ENCODE measurements at regions not wholly inside any gene's neighbourhood (a gene's known extent, or its start where the extent isn't known, plus 50 kb on each side); places are given as distances from the start of the nearest gene placed in this dataset.

DNA sequence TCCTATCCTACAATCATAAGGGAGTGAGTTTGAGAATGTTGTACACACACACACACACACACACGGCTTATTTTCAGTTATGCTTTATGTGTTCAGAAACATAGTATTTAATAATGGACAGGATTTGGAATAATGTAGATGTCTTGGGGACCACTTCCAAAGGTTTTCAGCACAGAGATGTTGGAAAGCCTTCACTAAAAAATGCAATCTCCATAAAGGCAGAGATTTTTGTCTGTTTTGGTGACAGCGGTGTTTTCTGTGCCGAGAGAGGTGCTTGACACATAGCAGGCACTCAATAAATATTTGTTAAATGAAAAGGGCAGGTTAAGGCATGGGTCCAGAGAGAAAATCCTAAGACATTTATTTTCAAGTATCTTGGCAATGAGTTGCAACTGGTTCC is 428.2 kb upstream of the RGMA start:
- DNase-seq: no peak

DNA sequence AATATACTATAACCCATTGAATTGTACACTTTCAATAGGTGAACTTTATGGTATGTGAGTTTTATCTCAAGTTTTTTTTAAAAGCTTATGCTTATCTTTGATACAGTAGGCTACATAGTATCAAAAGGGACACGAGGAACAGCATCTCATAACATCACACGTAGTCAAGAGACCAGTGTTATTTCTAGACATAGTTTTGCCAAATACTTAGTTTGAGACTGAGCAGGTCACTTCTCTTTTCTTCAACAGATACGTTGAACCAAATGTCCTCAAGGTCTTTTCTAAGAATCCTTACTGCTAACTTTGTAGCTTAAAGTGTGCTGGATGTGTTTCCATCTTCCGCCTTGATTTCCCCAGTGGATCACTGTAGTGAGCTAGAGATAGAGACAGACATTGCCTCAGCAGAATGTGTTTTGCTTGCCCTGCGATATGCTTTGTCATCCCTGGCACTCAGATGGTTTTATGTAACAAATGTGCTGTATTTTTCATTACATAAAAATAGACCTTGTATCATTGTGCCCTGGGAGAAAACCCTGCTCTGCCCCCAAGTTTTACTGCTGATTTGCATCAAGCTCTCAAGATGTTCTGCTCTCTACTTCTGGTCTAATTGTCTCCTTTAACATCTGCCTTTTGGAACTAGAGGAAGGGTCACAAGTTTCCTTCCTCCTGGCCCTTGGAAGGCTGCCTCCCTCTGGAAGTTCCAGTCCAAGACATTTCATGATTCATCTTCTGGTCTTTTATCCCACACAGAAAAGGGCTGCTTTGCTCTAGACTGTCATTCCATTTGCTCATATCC is 426.4 kb upstream of the RGMA start:
- DNase-seq: no peak

DNA sequence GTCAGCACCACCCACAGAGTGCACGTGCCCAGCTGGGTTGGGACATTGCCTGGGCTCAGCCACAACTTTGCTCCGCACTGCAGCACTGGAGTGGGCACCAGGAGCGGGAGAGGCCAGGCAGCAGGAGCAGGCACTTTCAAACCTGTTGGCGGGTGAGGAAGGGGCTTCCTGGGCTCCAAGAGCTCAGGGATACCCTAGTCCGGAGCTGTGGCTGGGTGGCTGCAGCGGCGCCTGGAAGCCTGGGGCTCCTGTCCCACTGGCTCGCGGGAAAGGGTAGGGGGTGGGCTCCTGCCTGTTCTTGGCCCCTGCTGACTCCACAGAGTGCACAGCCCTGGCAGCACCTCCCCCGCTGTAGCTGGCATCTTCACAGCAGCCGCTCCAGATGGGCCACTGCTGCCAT is 417.6 kb upstream of the RGMA start:
- no peak for DNase-seq

DNA sequence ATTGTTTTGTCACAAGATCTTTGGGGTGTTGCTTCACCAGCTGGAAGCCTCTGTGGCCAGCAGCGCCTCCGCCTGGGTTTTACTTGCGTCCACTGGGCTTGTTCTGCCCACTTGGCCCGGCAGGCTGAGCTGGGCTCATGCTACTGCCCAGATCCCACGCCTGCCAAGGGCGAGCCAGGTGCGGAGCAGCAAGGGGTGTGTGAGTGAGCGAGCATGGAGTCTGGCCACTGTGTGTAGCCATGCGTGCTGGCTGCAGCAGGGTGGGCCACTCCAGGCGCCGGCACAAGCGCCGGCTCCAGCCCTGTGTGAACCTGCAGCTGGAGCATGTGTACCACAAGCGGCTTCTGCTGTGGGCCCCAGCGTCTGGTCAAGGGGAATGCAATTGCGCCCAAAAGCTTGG is 416.5 kb upstream of the RGMA start:
- DNase-seq: no peak

DNA sequence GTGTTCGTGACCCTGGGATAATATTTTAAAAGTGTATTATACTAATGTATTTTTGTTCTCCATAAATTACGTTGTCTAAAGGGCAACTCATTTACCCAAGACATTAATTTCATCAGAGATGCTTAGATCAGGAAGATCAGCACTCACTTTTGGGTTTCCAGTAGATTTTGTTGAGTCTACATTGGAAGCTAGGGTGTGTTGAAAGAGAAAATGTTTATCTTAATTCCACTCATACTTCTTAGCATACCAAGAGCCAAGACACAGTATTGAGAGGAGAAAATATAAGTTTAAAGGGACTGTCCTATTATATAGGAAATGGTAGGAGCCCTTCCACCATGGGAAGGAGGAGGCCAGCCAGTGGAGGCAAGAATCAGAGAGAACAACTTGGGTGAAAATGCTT is 412.9 kb upstream of the RGMA start:
- DNase-seq: no peak

DNA sequence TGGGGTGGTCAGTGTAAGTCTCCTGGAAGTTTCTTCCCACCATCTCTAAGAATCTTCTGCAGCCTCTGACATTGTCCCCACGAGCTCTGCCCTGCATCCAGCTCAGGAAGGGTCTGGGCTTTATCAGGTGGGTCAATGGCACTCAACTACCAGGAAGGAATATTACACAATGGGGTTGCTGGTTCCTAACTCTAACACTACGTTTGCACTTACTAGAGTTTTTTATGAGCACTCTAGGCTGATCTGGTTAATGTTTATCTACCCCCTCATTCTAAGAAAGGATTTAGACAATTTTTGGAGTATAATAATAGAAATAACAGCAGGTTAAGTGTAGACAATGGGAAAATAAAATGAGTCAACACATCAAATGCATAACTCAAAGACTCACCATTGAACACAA is 411.1 kb upstream of the RGMA start:
- no peak for DNase-seq

DNA sequence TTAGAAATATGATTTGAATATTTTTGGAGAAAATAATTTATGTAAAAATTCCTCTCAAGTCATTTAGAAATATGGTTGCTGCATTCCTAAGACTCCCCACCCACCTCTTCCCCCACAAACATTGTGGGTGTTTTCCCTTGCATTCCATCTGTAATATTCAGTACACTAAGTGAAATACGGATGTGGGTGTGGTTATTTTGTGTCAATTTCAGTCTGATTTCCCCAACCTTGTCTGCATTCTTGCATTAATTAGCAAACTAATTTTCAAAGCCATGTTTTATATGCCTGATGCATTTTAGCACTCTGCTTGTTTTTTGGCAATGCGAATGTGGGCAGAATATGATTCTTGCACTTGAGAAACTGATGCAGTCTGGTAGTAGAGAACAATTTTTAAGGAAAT is 408.3 kb upstream of the RGMA start:
- DNase-seq: no peak

DNA sequence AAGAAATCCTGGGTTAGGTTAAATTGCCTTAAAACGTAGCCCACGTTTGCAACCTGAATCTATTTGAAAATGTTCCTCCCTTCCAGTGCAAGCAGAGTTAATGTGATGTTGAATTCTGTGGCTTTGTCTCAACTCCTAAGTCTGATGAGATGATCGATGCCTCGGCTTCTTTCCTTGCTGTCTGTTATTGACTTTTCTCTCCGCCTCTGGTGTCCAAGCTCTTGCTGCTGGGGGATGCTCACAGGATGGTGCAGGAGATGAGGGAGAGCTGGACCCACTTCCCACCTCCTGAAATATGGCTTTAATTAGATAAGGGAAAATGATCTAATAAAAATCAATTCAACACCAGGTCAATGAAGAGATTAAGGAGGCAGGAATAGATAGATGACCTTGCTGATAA is 407.9 kb upstream of the RGMA start:
- no peak for DNase-seq

DNA sequence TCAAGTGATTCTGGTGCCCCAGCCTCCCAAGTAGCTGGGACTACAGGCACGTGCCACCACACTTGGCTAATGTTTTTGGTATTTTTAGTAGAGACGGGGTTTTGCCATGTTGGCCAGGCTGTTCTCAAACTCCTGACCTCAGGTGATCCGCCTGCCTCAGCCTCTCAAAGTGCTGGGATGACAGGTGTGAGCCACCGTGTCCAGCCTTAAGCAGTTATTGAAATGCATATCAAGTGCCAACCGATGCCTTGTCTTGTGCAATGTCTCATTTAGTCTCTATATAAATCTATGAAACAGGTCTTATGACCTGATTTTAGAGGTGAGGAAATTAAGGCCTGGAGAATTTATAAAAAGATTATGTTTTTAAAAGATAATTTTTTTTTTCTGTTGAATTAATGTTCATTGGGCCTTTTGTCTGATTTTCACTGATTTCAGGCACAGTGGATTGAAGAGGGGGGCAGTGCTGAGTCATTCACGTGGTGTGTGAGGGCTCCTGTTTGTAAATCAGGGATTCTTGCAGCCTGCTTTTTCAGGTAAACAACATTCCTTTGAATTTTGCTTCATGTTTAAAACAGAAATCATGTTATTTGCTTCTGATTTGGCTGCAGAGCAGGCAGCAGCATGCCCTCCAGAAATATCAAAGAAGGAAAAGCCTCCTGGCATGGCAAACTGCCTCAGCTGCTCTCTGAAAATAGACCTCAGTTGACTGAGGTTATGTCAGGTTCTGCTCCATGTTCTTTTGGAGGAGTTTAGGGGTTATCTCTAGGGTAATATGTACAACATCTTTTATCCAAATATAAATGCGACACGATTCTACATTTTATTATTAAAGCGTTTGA is 407.0 kb upstream of the RGMA start:
- no peak for DNase-seq

DNA sequence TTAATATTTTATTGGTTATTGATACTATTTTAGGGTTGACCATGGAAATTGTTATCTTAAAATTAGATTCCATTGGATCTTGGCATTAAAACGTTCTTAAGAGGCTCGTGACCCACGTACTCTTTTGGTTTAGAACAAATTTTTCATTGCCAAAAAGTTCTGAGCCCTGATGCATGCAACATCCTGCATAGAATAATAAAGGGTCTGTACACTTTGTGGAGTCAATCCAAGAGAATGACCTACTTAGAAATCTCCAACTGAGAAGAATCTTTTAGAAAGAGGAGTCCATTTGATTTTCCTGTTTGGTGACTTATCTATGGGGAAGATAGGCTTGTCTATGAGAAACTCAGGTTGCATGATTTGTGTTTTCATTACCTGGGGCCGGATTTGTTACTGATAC is 404.2 kb upstream of the RGMA start:
- no peak for DNase-seq

DNA sequence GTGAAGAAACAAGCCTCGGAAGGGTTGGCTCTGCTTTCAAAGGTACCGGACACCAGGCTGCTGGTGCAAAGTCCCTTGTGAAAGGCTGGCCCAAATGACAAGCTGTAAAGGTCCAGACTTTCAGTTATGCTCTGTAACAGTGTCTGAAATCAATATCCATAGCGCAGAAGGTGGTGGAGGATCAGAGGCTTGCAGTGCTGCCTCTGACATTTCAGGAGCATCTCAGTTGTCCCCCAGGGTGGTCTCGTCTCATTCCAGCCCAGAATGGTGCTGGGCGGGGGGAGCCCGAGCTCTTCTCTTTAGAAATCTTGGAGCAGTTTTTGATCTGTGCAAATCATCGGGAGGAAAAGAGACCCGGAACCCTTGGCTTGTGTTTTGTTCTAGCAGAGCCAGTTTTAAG is 402.3 kb upstream of the RGMA start:
- no peak for DNase-seq

DNA sequence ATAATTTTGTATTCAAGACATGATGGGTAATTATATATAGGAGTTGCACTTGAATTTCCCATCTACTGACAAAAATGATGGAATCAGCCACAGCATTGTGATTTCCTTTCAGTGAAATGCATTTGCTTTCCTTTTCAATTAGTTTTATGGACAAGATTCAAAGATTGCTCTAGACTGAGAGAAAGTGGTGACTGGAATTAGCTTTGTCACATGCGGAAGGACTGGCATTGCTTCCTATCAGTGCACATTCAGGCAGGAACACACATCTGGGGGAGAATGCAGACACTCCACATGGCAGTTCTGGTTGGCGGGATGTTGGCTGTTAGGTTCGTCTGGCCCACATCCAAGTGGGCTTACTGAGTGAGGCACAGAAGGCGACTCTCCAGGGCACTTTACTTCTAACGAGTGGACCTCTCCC is 399.3 kb upstream of the RGMA start:
- DNase-seq: no peak

DNA sequence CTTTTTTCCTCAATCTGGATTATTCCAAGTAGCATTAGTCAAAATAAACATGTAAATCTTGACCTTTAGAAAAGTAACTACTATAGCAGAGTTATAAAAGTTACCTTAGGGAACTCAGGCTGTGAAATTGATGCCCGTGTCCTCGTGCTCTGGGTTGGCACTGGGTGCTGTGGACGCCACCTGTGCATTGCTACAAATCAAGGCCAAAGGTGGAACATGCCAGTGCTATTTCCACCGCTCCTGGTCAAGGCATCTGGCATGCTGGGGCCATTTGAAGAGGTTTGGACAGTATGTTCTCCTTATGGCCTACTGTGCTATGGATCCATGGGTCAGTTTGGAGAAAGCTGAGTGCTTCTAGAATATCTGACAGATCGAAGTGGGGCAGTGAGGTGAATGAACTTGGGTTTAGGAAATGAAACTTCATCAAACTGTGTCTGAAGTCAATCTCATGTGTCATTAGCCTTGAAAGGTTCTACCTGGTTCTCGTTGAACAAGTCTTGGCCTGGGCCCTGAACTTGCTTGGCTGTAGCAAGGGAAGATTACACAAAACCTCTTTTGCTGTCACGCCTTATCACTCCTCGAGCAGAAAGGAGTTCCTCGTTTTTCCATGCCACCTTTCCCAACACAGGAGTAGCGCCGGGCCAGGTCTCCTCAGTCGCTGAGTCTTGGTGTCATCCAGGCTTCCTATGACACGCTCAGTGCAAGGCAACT is 397.6 kb upstream of the RGMA start:
- DNase-seq: no peak

DNA sequence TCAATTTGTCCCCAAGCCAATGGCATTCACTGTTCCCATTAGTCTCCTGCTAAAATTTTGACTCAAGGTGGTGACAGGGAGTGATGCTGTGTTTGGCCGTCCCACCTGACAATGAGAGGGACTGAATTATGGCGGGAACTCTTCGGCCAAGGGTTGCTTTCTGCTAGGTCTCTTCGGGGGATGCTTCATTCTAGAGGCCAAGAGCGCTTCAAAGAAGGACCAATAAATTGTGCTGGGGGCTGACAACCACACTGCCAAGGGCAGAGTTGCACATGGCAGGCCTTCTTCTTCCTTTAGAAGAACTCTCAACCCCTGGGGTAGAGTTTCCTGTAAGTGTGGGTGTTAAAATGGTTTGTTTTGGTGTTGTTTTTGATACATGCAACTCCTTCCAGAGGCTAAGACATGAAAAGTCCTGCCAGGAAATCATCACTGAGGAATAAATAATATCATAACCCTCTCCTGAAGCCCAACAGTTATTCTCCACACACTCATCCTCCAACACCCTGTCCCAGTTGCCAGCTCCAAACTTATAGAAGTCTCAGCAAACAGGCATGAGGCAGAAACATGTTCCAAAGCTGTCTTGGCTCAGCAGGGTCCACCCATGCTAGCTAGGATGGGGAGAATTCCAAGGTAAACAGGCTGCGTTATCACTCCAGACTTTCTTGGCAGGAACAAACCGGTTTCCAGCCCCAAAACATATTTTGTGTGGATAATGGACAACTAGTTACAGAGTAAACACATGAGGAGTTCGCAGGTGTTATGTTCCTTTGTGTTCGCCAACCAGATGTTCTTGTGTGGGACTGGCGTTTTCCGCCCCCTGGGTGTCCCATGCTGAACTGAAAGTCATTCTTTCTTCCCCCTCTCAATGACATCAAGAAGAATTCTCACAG is 396.7 kb upstream of the RGMA start:
- DNase-seq: no peak

DNA sequence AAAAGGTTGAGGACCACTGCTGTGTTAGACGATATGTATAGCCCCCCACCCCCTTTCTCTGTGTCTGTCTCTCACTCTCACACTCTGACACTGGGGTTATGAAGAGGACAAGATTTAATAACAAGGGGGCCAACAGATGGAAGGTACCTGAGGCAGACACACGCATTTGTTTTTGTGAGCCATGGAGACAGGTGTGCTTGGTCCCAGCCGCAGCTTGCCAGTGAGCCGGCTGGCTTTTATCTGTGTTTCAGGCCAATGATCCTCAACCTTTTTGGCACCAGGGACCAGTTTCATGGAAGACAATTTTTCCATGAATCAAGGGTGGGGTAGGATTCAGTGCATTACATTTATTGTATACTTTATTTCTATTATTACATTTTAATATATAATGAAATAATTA is 394.9 kb upstream of the RGMA start:
- DNase-seq: no peak

DNA sequence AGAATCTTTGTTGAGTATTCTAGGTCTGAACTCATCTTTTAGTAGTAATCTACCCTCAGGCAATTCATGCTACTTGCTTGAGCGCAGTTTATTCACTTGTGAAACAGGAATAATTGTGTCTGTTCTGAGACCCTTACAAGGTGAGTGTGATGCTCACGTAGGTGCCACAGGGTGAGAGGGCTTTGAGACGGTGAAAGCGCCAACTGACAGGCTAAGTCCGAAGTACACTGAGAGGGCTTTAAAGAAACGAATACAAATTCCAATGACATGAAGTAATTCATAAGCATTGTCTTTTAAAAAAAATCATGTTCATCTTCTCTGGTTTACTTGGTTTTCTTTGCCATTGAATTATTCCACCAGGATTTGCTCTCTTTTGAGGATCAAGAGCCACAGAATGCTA is 393.7 kb upstream of the RGMA start:
- no peak for DNase-seq

DNA sequence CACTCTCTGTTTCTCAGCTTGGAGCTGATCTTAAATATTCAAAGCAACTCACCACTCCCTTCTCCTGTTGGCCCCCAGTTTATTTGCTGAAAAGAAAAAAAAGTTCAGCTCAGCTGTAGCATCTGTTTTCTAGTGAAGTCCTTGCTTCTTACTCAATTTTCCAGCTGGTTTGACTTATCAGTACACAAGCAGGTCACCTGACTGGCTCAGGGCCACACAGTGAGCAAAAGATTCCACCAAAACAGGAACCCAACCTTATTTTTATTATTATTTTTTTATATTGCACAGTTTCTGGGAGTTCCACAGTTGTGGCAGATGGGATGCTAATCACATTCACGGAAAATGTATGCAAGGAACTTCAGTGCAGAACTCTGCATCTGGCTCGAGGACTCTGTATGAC is 390.7 kb upstream of the RGMA start:
- no peak for DNase-seq

DNA sequence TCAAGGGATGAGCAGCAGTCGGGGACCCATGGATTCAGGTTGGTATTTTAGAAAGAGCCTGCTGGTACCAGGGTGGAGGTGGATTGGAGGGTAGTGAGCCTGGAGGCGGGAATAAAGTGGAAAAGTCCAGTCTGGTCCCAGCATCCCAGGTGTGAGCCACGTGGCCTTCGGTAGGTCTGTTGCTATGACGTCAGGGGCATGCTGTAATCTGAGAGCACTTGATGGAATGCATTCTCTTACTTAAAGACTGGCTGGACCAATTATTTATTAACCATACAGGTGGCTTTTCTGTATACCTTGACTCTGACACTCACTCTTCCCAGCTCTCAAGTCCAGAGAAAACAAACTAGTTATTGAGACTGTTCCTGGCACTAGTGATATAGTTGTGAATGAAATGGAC is 389.9 kb upstream of the RGMA start:
- DNase-seq: no peak

DNA sequence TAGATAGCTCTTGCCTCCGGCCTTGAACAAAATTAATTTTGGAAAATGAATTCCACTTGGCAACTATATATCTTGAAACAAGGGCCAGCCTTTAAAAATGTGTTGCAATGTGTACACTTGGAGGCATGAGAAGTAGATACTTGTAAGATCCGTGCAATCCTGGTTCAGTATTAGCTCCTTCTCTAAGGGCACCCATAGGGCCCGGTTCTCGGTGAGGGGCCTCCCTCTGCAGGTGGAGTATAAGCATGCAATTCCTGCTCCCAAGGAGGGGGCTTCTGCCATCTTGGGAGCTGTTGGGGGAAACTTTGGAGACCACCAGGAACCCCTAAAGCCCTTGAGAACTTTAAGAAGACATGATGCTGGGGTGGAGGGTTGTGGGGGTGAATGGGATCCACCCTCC is 388.7 kb upstream of the RGMA start:
- no peak for DNase-seq

DNA sequence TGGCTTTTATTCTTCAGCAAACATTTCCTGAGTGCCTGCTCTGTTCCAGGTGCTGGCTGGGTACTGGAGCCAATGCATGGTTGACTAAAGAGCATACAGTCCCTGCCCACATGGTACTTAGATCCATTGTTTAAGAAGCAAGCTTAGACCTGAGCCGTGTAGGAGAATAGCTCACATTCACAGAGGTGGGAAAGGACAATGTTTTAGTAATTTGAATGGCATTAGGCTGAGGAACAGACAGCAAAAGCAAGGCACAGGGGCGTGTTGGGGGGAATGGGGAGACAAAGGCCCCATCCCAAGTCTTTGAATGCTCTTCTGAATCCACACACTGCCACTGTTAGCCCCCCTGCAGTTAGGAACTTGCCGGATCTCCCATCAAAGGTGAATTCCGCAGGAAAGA is 388.2 kb upstream of the RGMA start:
- no peak for DNase-seq

DNA sequence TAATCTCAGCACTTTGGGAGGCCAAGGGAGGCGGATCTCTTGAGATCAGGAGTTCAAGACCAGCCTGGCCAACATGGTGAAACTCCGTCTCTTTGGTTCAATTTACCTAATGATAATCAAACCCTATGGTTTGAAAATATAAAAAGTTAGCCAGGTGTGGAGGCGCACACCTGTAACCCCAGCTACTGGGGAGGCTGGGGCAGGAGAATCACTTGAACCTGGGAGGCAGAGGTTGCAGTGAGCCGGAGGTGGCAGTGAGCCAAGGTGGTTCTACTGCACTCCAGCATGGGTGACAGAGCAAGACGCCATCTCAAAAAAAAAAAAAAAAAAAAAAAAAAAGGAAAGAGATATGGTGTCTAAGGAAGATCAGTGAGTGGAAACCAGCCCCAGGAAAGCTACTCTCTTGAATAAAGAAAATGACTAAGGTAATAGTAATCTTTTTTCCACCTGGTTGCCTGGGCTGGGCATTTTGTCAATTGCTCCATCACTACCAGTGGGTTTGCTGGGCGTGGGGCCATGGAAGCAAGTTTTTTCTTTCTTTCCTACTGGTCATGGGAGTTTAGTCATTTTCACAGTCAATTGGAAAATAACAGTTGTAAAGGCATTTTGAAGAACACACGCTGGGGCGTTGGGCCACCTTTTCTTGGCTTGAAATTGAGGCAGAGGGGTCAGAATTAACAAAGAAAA is 387.6 kb upstream of the RGMA start:
- DNase-seq: no peak

DNA sequence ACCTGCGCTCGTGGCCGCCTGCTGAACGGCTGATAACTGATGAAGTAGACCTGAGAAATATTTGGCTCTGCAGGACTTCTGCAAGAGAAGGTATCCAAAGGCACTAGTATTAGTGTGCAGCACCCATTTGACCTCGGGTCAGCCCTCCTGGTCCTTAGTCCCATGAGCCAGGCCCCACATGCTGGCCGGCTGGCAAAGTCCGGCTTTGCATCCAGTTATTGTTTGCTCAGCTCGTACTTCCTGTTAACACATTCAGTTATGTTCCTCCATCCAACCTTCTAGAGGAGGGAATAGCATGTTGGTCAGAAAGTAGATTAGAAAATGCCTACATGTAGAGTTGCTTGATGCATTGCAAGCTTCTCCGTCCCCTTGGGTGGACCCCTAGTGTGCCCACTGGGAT is 385.7 kb upstream of the RGMA start:
- no peak for DNase-seq

All from stimulated activated CD4-positive, alpha-beta T cell treated with anti-CD3 and anti-CD28 coated beads, Interleukin-4, amount 100 ng/mL, for 24 hours (primary cell).